Skeletal muscle cell (primary cell): ENCODE measurements at regions not wholly inside any gene's neighbourhood (a gene's known extent, or its start where the extent isn't known, plus 50 kb on each side); places are given as distances from the start of the nearest gene placed in this dataset.

Source experiments
- DNase-seq: peaks from one replicate; pipeline ENCODE4 v3.0.0-alpha.2; 2010; ENCODE audit warnings: low read depth
- H3K4me3 ChIP-seq: 2 replicates; pipeline ENCODE4 v1.5.1; 2011; ENCODE audit warnings: low read depth, mild to moderate bottlenecking, control low read depth, low read length, moderate library complexity

- no peak for DNase-seq
These were observed 51.0 kb upstream of the SPINK5 start for GRCh38 chr5:148012801-148013200.

GRCh38 chr5:148011398-148012137, 52.2 kb upstream of the SPINK5 start:
- no peak overlapping the region for H3K4me3 ChIP-seq
- peak; percentile 61 for DNase-seq

More at GRCh38 chr5:148012801-148013200, 51.0 kb upstream of the SPINK5 start:
- no peak overlapping the region for H3K4me3 ChIP-seq

- DNase-seq = no peak
- H3K4me3 ChIP-seq = no peak overlapping the region
These were observed 57.8 kb upstream of the SPINK5 start for GRCh38 chr5:148005788-148006520.

- no peak overlapping the region for H3K4me3 ChIP-seq
- DNase-seq = no peak
These were observed 60.6 kb upstream of the SPINK5 start for GRCh38 chr5:148003226-148003625.

- DNase-seq = no peak
- H3K4me3 ChIP-seq = no peak overlapping the region
These were observed 61.3 kb upstream of the SPINK5 start for GRCh38 chr5:148002451-148002850.

GRCh38 chr5:148000036-148000435, 63.7 kb upstream of the SPINK5 start:
- no peak overlapping the region for H3K4me3 ChIP-seq
- DNase-seq = no peak

GRCh38 chr5:147998704-147999103, 65.1 kb upstream of the SPINK5 start:
- DNase-seq = no peak
- no peak overlapping the region for H3K4me3 ChIP-seq

GRCh38 chr5:147997486-147997885, 66.3 kb upstream of the SPINK5 start:
- H3K4me3 ChIP-seq = no peak overlapping the region
- DNase-seq = no peak

GRCh38 chr5:147996379-147996778, 67.4 kb upstream of the SPINK5 start:
- H3K4me3 ChIP-seq = no peak overlapping the region
- DNase-seq = no peak

GRCh38 chr5:147995846-147996245, 67.9 kb upstream of the SPINK5 start:
- no peak for DNase-seq
- no peak overlapping the region for H3K4me3 ChIP-seq

- H3K4me3 ChIP-seq = no peak overlapping the region
- no peak for DNase-seq
These were observed 73.8 kb upstream of the SPINK5 start for GRCh38 chr5:147989994-147990393.

GRCh38 chr5:147989239-147989638, 74.5 kb upstream of the SPINK5 start:
- DNase-seq = no peak
- H3K4me3 ChIP-seq = no peak overlapping the region

GRCh38 chr5:147986134-147986757, 77.5 kb upstream of the SPINK5 start:
- no peak overlapping the region for H3K4me3 ChIP-seq
- no peak for DNase-seq

GRCh38 chr5:147985608-147986007, 78.2 kb upstream of the SPINK5 start:
- H3K4me3 ChIP-seq = no peak overlapping the region
- no peak for DNase-seq

- no peak overlapping the region for H3K4me3 ChIP-seq
- DNase-seq = no peak
These were observed 77.4 kb upstream of the C5orf46 start for GRCh38 chr5:147983742-147984141.

- no peak overlapping the region for H3K4me3 ChIP-seq
- no peak for DNase-seq
These were observed 74.7 kb upstream of the C5orf46 start for GRCh38 chr5:147981074-147981473.

GRCh38 chr5:147979761-147980160, 73.4 kb upstream of the C5orf46 start:
- H3K4me3 ChIP-seq = no peak overlapping the region
- DNase-seq = no peak

GRCh38 chr5:147972076-147972840, 65.9 kb upstream of the C5orf46 start:
- DNase-seq = no peak
- H3K4me3 ChIP-seq = no peak overlapping the region

- no peak overlapping the region for H3K4me3 ChIP-seq
- DNase-seq = no peak
These were observed 65.1 kb upstream of the C5orf46 start for GRCh38 chr5:147971472-147971871.

- DNase-seq = no peak
These were observed 62.5 kb upstream of the C5orf46 start for GRCh38 chr5:147968855-147969254.

More at GRCh38 chr5:147968855-147969254, 62.5 kb upstream of the C5orf46 start:
- no peak overlapping the region for H3K4me3 ChIP-seq
